GM19452 (cell line): ENCODE measurements at regions not wholly inside any gene's neighbourhood (a gene's known extent, or its start where the extent isn't known, plus 50 kb on each side); places are given as distances from the start of the nearest gene placed in this dataset.

Experiments
- ATAC-seq: cut with Tn5 transposase; IDR thresholded peaks from one replicate; pipeline ENCODE4 v1.9.1; 2021; ENCODE audit not compliant: unreplicated experiment

GRCh38 chr5:67316695-67317094, 120.1 kb upstream of the CD180 start:
- no peak for ATAC-seq

DNA sequence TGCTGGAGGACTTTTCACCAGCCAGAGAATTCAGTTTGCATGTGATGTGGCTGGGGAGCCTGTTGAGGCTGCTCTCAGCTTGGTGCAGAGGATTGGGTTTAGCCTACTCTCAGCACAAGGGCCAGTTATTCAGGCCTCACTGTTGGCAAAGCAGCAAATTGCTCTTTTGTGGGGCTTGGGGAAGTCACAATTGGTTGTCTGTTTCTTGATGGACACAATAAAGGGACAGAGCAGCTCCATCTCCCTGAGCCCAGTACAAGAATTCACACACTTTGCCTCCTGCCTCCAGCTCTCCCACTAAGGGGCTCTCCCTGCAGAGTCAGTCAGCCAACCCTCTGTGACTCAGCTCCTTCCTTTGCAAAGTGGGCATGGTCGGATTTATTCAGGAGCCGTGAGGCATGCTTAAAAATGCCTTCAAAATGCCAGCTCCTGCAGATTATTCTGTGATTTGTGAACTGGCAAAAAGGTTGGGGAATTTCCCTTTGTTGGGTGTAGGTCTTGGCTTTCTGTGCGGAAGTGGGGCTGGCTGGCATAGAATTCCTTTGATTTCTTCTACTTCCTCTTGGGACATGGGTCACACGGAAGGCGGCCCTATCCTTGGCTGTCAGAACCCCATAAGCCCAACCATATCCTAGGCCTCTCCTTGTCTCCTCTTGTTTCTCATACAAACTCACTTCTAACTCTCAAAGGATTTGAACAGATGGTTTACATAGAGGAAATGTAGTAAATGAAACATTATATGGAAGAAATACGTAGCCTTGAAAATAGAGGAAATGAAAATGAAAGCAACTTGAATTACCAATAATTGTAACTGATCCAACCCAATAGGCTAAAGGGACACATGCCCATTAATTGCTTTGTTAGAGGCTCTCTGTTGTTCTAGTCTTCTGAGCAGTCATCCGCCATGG, 118.7 kb upstream of the CD180 start:
- ATAC-seq: no peak

DNA sequence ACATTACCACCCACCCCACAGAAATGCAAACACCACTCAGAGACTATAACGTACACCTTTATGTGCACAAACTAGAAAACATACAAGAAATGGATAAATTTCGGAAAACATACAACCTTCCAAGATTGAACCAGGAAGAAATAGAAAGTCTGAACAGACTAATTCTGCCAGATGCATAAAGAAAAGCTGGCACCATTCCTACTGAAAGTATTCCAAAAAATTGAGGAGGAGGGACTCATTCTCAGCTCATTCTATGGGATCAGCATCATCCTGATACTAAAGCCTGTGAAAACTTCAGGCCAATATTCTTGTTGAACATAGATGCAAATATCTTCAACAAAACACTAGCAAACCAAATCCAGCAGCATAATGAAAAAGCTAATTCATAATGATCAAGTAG, 115.1 kb upstream of the CD180 start:
- no peak for ATAC-seq

- ATAC-seq: no peak
Observed at GRCh38 chr5:67311208-67311607, 114.6 kb upstream of the CD180 start.

- ATAC-seq: no peak
Observed at GRCh38 chr5:67310740-67311139, 114.1 kb upstream of the CD180 start.

GRCh38 chr5:67310169-67310568, 113.6 kb upstream of the CD180 start:
- ATAC-seq: no peak

- no peak for ATAC-seq
Observed at GRCh38 chr5:67308988-67309688, 112.5 kb upstream of the CD180 start.

- ATAC-seq: no peak
Observed at GRCh38 chr5:67306965-67307607, 110.5 kb upstream of the CD180 start.

DNA sequence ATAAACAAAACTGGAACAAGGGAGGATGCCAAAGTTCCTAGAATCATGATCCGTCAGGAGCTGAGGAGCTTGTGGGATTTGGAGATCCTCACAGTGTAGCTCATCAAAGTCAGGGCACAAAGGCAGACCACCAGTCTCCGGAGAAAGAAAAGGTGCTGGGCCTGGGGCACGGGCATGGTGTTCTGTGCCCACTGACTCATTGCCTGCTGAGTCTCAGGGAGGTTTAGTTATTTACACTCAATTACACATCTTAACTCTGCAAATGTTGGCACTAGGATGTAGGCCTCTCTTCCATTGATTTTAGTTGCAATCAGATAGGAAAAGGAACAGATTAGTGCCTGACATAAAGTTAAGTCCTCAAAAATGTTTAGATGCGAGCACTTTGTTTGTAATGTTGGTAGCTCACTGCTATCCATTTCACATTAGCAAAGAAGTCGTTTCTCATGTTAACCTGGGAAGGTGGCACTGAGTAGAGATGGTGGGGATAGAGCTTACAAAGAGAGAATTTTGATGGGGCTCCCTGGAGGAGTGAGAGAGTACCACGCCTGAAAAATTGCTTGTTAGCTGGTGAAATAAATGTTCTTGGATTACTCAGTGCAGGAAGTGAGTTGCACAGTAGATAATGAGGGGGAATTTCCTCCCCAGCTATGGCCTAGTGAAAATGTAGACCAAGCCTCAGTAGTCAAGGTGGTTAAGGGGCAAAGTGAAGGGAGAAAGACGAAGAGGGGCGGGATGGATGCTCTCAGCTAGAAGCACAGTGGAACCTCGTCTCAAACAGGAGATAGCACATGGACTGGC, 109.5 kb upstream of the CD180 start:
- no peak for ATAC-seq

DNA sequence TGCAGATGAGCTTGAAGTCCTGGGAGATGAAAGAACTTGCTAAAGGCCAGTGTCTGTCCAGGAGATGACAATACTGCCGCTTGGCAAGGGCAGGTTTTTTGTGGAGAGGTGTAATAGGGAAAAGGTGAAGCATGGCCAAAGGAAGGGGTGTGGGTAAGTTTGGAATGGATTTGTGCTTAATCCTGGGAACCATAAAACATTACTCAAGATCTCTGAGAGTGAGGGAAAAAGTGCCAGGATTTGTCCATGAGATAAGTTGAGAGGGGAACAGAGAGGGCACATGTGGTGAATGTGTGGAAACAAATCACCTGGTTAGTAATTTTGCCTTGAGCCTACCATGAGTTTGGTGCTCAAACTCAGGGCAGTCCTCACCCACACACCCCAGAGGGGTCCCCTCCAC, 108.8 kb upstream of the CD180 start:
- ATAC-seq: no peak

DNA sequence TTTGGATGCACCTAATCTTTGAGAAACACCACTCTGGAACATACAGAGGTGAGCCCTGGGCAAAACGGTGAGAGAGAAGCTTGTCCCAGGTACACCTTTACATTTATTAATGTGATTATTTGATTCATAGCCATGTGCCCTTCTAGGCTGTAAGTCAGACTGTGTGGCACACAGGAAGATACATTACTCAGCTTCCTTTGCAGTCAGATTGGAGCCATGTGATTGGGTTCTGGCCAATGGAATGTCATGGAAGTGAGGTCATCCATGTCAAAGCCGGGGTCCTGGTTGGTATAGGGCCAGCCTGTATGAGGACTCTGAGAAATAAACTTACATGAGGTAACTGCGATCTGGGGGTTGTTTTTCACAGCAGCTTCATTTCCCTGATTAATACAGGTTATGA, 106.8 kb upstream of the CD180 start:
- ATAC-seq: no peak

GRCh38 chr5:67301285-67301903, 104.8 kb upstream of the CD180 start:
- no peak for ATAC-seq

- ATAC-seq: no peak
Observed at GRCh38 chr5:67300326-67300725, 103.7 kb upstream of the CD180 start.

DNA sequence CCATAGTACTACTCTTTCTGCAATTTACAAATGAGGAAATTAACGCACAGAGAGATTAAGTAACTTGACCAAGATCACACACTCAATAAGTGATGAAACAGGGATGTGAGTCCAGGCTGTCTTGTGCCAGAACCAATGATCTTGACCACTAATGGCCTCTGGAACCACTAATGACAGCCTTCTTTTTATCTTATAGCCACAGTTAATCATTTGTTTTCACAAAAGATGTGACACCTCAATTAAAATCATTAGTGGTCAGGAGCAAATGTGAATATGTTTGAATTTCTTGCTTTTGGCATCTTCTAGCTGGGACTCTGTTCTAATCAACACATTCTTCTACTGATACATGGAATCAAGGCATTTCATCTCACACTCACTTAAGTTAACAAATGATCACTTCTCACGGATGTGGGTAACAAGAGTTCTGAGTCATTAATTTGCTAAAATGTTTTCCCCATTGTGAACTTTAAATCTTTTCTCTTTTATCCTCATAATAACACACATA, 102.7 kb upstream of the CD180 start:
- no peak for ATAC-seq

DNA sequence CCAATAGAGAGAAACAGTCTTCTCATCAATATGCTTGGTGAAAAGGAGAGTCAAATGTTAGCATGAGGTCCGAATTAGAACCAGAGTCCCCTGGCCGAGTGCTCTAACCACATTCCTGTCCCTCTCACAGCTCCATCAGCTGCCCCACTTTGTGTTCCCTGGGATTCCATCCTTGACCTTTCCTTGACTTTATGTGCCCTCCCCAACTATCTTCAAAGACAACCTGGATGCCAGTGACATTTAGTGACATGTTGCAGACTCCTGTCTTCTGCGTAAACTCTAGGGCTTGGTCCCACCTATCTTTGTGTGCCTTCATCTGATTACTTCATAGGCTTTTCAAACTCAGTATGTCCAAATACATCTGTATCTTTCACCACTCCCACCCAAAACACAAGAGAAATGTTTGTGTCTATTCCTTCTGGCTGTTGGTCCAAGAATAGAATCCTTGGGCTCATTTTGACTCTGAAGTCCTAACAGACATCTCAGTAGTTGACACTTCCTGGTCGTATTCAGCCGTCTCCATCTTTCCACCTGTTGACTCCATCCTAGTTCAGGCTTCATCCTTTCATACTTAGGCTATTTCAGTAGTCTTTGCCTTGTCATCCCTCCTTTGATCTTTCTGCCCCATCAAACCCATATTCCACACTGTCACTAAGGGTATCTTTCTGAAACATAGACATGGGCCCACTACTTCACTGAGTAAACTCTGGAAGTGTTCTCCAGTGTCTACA, 101.4 kb upstream of the CD180 start:
- no peak for ATAC-seq

- no peak for ATAC-seq
Observed at GRCh38 chr5:67297376-67297775, 100.8 kb upstream of the CD180 start.

GRCh38 chr5:67294266-67294938, 97.8 kb upstream of the CD180 start:
- no peak for ATAC-seq

DNA sequence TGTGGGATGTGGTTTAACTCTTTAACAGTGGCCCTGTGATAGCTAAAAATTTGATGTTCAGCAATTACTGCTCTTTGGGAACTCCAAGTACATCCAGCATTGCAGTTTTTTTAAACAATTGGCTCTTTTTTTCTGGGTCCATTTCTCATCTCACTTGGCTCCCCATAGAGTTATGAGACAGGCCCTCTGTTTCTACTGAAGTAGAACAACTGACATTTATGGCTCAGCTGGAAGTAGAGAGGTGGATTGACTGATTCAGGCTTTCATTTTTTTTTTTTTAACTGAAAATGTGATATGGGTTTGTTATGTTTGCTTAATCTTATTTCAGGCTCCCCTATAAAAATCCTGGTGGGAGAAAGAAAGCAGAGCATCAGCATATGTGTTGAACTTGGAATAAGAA, 96.6 kb upstream of the CD180 start:
- ATAC-seq: no peak
